GM21360 (cell line): ENCODE measurements at regions not wholly inside any gene's neighbourhood (a gene's known extent, or its start where the extent isn't known, plus 50 kb on each side); places are given as distances from the start of the nearest gene placed in this dataset.

Experiments
- ATAC-seq: cut with Tn5 transposase; IDR thresholded peaks from one replicate; pipeline ENCODE4 v1.9.1; 2021; ENCODE audit warnings: mild to moderate bottlenecking, moderate library complexity; ENCODE audit not compliant: unreplicated experiment

DNA sequence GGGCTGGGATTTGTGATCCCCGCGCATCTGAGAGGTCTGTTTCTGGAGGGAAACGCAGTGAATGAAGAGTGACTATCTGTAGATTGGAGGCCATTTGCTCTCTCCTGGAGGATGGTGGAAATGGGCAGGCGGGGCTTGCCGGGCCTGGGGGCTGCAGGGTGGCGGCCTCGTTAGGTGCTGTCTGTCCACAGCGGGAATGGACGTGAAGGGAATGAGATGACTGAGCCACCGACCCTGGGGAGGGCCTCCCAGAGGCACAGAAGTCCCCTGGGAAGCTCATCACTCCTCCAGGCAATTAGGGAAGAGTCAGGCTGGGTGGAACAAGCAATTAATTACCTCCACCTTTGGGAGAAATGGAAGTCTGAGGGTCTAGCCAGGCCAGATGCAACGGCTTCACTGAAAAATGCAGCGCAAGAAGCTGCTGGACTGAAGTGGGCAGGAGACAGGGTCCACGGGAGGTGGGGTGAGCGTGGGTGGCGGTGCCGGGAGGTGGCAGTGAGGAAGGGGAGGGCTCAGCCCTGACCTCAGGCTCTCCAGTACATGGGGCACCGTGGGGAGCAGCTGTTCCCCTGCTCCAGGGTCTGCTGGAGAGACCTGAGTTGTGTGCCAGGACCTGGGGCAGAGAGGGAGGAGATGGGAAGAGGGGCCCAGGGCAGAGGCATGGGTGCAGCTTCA lies 524.5 kb downstream of the BRD1 start:
- ATAC-seq, result no peak

DNA sequence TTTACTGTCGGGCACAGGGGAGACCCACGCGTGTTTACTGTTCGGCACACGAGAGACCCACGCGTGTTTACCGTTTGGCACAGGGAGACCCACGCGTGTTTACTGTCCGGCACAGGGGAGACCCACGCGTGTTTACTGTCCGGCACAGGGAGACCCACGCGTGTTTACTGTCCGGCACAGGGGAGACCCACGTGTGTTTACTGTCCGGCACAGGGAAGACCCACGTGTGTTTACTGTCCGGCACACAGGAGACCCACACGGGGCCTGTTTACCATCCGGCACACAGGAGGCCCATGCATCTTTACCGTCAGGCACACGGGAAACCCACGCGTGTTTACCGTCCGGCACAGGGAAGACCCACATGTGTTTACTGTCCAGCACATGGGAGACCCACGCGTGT lies 525.1 kb downstream of the BRD1 start:
- ATAC-seq, result no peak

DNA sequence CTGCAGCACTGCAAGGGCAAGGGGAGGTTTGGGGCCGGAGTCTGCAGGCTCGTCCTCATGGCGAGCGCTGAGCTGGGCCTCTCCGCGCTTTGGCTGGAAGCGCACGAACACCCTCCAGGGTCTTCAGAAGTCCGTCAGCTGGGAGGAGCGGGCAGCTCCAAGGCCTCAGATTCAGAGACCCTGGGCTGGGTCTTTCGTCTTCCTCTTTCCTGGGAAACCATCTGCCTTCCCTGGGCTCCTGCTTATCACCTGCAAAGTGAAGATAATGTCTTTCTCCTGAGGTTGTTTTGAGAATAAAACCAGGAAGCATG lies 525.6 kb downstream of the BRD1 start:
- ATAC-seq, result no peak

DNA sequence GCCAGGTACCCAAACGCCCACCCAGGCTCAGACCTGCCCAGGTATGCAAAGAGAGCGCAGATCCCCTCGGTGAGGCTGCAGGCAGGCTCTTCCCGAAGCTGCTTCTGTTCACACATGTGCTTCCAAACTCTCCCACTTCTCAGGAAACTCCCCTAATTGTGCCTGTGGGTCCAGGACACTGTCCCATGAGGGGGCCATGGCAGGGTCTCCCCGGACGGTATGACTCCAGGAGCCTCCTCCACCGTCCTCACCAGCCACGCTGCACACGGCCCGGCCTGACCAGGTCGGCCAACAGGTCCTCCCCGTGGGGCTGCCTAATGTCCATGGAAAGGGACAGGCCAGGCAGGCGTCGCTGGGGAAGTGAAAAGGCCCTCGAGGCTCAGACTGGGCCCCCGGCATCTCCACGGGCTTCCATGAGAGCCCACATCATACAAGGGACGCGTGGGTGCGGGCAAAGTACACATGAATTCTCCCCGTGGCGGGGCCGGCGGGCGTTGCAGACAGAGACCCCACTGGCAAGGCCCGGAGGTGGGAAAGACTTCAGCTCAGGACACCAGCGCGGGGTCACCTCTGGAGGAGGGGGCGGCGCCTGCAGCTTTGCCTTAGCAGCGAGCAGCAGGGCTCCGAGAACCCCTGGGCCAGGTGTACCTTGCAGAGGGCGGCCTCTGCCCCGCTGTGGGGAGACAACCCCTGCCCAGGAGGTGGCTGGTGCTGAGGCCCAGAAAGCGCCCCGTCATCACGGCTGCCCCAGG lies 526.1 kb downstream of the BRD1 start:
- no peak for ATAC-seq

DNA sequence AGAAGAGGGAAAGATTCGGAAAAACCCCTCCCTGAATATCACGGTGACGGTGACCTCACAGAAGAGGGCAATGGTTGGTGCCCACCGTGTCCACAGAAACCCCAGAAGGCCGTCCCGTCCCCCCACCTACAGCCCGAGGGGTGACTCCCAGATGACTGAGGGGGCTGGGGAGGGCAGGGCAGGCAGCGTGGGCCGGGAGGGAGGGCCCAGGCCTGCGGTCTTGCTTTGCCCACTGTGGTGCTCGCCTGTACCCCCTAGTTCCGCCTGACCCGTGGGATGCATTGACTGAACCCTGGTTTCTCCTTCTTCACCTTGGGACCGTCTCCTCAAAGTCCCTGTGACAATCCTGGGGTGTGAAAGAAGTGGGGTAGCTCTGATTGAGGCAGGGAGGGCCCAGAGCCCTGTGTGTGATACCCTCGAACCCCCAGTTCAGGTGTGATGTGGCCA lies 526.7 kb downstream of the BRD1 start:
- ATAC-seq, result no peak

DNA sequence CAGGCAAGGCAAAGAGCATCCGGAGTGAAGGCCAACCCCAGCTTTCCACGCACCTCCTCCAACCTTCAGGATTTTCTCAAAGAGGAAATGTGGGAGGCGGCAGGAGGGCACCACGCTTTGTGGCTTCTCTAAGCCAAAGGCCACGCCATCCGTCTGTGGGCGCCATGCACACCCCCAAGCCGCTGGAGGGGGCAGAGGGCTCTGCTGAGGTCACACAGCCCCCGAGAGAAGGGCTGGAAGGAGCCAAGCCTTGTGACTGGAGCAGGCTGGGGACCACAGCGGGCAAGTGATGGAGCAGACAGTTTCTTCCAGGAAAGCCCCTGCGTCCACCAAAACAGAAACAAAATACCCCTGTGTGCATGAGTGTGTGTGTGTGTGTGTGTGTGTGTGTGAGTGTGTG lies 527.4 kb downstream of the BRD1 start:
- no peak for ATAC-seq

DNA sequence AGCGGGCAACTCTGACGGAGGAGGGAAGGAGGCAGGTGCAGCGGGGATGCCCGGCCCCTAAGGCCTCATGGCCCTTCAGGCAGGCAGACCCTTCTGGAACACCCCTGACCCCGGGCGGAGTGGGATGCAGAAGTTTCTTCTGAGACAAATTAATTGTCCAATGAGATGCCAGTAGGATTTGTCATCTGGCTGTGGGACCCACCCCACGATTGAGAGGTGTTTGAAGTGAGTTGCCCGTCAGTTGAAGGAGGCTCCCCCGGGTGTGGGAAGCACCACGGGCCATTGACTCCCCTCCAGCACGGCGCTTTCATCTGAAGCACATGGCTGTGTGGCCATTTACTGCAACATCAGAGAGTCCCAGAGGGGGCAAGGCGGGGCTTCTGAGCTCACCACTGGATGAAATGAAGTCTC lies 527.8 kb downstream of the BRD1 start:
- ATAC-seq, result no peak

DNA sequence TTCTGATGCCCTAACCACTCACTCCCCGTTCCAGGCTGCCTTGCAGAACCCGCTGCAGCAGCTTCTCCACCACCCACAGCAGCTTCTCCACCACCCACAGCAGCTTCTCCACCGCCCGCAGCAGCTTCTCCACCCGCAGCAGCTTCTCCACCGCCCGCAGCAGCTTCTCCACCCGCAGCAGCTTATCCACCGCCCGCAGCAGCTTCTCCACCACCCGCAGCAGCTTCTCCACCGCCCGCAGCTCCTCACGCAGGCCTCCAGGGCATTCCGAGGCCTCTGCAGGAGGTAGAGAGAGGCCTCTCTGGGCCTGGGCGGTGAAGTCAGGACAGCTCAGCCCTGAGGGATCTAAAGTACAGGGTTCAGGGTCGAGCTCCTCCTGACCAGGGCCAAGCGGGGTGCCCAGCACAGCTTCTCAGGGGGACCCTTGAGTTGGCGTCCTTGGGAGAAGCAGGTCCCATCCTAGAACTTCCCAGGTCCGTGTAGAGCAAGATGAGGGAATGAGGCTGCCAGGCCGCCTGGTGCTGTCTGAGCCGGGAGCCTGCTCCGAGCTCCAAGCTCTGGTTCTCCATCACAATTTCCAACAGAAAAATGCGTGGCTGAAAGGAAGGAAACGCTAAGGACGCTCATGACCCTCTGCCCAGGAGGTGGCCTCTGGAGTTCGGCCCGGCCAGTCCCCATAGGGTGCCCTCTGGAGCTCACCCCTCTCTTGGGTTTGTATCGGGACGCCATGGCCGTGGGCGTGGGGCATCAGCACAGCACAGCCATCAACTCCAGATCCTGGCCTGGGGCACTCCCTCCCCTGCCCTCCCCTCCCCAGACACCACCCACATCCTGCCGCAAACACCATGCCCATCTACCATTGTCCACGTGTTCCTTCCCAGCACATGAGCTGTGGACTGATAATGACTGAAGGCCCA lies 528.6 kb downstream of the BRD1 start:
- no peak for ATAC-seq

DNA sequence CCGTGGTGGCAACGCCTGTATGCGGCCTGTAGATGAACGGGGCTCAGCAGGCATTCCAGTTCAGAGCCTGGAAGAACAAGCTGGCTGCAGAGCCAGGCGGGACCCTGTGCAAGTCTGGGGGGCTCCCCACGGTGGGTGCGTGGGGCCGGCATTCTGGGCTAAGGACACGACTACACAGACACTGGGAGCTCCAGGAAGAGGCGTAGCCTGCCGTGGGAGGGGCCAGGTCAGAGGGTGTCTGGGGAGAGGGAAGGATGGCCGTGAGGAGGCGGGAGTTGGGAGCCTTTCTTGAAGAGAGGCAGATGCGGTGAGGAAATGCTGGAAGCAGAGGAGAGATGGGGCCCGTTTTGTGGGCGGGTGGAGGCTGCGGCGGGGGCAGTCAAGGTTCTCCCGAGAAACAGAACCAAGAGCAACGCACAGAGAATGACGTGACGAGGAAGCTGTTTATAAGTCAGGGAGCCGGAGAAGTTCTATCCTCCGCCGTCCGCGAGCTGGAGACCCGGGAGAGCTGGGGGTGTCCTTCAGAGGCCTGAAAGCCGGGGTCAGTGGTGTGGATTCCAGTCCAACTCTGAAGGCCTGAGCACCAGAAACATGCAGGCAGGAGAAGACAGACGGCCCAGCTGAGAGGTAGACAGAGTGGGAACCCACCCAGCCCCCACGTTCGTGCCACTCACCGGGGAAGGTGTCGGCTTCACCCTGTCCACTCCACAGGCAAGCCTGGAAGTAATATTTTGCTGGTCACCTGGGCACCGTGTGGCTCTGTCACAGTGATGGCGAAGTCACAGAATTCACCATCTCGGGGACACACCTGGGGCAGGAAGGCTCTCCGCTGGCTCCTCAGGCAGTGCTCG lies 529.6 kb downstream of the BRD1 start:
- ATAC-seq, result no peak

DNA sequence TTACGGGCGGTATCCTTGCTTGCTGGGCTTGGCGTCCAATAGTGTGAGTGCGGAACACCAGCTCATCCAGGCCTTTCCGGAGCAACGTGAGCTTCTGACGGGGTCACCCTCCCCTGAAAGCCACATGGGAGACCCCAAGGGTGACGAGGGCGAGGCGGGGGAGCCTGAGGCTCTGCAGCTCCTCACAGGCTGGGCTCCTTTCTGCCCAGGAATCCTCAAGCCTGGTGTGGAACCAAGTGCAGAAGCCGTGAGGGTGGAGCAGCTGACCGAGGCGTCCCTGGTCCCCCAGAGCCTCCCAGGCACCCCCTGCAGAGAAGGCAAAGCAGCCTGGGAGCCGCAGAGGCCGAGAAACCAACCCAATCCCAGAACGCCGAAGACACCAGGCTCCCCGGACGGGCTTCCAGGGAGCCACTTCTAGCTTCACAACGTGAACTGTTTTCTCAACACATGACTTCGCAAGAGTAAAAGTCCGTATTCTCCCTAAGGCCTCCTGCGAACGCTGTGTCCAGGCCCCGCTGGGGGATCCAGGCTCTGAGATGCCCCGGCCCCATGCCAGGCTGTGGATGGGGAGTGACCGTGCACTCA lies 530.3 kb downstream of the BRD1 start:
- ATAC-seq, result no peak

DNA sequence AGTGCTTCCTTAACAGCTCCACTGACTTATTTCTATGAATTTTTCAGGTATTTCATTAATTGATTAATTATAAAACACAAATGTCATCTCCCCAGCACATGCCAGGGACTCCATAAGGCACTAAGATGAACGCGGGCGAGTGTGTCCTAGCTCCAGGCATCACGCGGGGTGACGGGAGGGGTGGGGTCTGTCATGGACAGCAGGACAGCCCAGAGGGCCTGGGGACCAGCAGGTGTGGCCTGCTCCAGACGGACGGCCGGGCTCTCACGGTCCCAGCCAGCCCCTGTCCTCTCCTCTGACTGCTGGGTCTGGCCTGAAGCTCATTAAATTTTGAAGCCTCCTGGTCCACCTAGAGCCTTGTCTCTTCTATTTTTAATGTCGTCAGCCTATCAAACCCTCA lies 531.1 kb downstream of the BRD1 start:
- no peak for ATAC-seq

DNA sequence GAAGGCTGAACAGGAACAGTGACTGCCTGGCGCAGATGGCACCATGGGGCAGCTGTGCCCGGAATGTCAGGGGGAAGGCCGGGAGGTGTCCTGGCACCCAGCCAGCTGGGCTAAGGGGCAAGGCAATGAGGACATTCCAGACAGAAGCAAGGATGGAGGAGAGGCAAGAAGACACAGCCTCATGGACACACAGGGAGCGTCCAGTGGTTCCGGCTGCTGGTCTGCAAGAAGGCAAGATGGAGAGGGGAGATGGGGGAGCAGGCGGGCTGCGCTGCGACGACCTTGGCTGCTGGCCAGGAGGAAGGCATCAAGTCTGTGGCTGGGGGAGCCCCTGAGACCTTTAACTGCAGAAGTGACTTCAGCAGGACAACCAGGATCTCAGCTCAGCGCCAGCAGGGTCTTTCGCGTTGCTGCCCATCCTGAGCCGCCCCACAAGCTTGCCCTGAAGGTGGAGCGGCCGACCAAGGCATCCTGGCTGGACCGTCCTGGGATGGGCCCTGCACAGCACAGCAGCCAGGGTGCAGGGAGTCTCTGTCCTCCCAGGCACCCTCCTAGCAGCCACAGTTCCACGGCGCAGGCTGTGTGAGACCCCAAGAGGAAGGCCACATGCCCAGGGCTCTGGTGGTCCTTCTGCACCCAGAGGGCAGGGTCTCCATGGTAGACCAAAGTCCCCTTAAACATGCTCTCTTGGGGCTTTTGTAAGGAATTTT lies 531.7 kb downstream of the BRD1 start:
- no peak for ATAC-seq

DNA sequence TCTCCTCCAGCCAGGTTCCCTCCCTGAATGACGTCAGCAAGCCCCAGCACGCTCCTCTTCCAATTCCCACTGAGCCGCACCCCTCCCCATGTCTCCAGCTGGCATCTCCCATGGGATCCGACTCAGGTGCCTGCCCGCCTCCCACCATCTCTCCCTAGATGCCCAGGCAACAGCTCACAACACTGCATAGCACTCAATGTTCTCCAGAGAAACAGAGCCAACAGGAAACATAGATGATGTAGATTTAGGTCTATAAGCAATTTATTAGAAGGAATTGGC lies 532.3 kb downstream of the BRD1 start:
- ATAC-seq, result no peak

DNA sequence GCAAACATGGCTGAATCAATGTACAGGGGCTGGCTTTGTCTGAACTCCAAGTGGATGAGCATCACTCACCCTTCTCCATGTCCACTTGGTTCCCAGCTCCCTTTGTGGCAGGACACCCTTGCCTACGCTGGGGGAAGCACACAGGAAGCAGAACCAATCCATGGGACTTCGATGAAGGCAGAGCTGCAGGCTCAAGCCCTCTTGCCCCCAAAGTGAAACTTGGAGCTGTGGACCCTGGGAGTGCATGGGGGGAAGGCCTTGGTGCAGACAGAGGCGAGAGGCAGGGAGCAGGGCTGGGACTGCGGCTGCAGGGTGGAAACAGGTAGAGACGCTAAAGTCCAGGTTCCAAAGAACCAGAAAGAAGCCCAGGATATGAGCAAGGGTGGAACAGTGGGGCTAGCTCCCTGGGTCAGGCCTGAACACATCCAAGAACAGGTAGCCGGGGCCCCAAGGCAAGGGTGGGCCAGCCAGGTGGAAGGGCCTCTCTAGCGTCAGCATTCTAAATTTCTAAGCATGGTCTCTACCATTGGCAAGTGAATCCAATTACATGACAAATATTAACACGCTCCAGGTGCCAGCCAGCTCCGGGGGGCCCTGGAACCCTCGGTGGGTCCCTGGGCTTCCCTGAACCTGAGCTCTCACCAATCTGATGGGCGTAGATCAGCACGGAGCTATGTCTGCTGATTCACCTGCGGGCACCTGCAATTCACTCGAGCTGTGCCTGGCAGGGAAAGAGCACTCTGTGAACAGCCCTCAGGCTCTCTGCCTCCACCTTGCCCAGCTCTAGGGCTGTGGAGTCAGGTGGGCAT lies 532.8 kb downstream of the BRD1 start:
- ATAC-seq, result no peak

DNA sequence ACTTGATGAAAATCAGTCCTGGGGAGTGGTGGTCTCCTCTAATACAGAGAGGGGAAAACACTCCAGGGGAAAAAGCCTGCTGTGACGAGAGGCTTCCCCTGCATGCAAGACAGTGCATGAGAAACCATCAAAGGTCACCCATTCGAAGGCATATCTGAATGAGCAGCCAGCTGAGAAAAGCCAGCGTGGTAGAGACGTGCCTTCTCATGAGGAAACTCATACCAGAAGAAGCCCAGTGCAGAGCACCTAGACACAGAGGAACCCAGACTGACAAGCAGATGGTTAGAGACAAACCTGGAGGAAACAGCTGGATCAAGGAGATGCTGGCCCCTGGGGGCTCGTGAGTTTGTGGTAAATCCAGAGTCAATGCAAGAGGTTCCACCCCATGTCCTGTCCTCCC lies 534.8 kb downstream of the BRD1 start:
- no peak for ATAC-seq

DNA sequence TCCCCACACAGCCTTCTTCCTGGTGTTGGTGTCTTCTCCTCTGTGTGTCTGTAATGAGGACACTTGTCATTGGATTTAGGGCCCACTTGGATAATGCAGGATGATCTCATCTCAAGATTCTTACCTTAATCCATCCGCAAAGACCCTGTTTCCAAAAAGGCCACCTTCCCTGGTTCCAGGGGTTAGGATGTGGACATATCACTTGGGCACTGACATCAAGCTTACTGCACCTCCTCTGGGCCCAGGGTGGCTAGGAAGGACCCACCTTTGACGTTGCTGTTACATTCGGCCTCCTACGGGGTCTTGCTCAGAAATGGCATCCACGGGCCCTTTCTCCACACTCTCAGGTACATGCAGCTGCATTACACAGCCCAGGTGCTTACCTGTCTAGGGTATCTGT lies 535.9 kb downstream of the BRD1 start:
- ATAC-seq, result no peak

DNA sequence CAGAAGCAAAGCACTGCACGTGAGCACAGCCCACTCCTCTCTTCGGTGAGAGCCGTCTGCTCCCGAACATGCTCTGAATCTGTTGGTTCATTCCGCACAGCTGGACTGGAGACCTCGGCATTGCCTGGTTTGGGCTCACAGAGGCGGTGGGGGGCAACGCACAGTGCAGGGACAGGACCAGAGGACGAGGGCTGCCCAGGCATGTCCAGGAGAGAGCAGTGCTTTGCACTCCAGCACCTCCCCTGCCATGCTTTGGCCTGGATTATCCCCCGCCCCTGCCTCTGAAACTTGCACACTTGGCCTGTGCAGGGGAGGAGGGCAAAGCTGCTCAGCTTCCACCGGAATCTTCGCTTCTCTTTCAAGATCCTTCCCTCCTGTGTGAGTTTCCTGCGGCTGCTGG lies 536.5 kb downstream of the BRD1 start:
- ATAC-seq, result no peak

DNA sequence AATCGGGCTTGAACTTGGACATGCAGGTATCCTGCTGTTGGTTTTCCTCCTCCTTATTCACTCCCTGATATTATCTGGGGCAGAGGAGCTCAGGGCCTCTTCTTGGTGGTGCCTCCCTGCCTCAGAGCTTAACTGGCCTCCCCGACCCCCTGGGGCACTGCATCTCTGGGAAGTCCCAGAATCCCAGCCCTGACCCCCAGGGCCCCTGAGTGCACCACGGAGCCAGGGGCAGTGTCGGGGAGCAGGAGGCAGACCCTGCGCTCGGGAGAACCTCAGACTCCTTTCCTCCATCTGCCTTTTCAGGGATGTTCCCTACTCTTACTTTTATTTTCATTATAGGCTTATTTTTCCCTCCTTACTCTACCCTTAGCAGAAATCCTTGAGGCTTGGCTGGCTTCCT lies 537.0 kb downstream of the BRD1 start:
- no peak for ATAC-seq
